GOT3 (cell line): ENCODE measurements at regions not wholly inside any gene's neighbourhood (a gene's known extent, or its start where the extent isn't known, plus 50 kb on each side); places are given as distances from the start of the nearest gene placed in this dataset.
"Not testable (repeated sequence)": the region's sequence is repeated elsewhere in the genome, so short reads cannot be mapped to it uniquely, and the experiment has no call there.

ENCODE experiments used
- DNase-seq: peaks from one replicate; lab custom pipeline; 2025; ENCODE audit warnings: mixed read lengths; lab: John Stamatoyannopoulos, UW

GRCh38 chr10:78416031-78417011 lies 382.7 kb downstream of the RPS24 start:
- DNase-seq, result peak; percentile 15

- DNase-seq, result no peak
Observed at GRCh38 chr10:78417425-78418370, 384.0 kb downstream of the RPS24 start.

- no peak for DNase-seq
Observed at GRCh38 chr10:78419481-78420265, 386.0 kb downstream of the RPS24 start.

GRCh38 chr10:78420946-78421735 lies 387.5 kb downstream of the RPS24 start:
- no peak for DNase-seq

GRCh38 chr10:78424050-78424449 lies 390.4 kb downstream of the RPS24 start:
- not testable (repeated sequence) for DNase-seq

- DNase-seq, result no peak
Observed at GRCh38 chr10:78424723-78425122, 391.1 kb downstream of the RPS24 start.

- DNase-seq, result no peak
Observed at GRCh38 chr10:78426181-78426580, 392.5 kb downstream of the RPS24 start.

- no peak for DNase-seq
Observed at GRCh38 chr10:78427497-78428031, 393.9 kb downstream of the RPS24 start.

GRCh38 chr10:78428579-78428978 lies 394.9 kb downstream of the RPS24 start:
- no peak for DNase-seq

GRCh38 chr10:78429984-78430383 lies 396.3 kb downstream of the RPS24 start:
- no peak for DNase-seq

- no peak for DNase-seq
Observed at GRCh38 chr10:78432583-78432982, 398.9 kb downstream of the RPS24 start.

- no peak for DNase-seq
Observed at GRCh38 chr10:78433076-78433595, 399.5 kb downstream of the RPS24 start.

- no peak for DNase-seq
Observed at GRCh38 chr10:78433766-78434535, 400.3 kb downstream of the RPS24 start.

- no peak for DNase-seq
Observed at GRCh38 chr10:78434886-78435285, 401.2 kb downstream of the RPS24 start.

- DNase-seq, result no peak
Observed at GRCh38 chr10:78435484-78436221, 402.0 kb downstream of the RPS24 start.

- no peak for DNase-seq
Observed at GRCh38 chr10:78436222-78436573, 402.5 kb downstream of the RPS24 start.

GRCh38 chr10:78436706-78437406 lies 403.2 kb downstream of the RPS24 start:
- no peak for DNase-seq

GRCh38 chr10:78437407-78437768 lies 403.7 kb downstream of the RPS24 start:
- DNase-seq, result no peak
